A549 (cell line): ENCODE measurements at regions not wholly inside any gene's neighbourhood (a gene's known extent, or its start where the extent isn't known, plus 50 kb on each side); places are given as distances from the start of the nearest gene placed in this dataset.

ENCODE experiments used
- ATAC-seq, 2 experiments: fragments of 200-7000 bp in 1 of 2; fragments of >200 bp in 1 of 2; cut with Nextera tagmentation in 1 of 2; cut with Tn5 transposase in 1 of 2; 3 replicates each; pipeline versions ENCODE4 v1.8.0 to v1.9.1; 2018 to 2020; ENCODE audit warnings: mild to moderate bottlenecking in 1 of 2, moderate library complexity in 1 of 2
- CTCF ChIA-PET: fragments of 300-600 bp; sonication (Branson Sonifier 250); formaldehyde crosslinking; extraction: SDS; loops from one replicate; lab custom pipeline; 2021; ENCODE audit warnings: antibody characterized with exemption, inconsistent platforms; lab: Yijun Ruan, JAX
- POLR2A ChIA-PET: fragments of 350-600 bp; formaldehyde crosslinking; extraction: SDS; loops from one replicate; lab custom pipeline; 2021; ENCODE audit warnings: antibody characterized with exemption, inconsistent platforms; lab: Yijun Ruan, JAX
- DNase-seq, 2 experiments: peaks; one replicate each; pipeline versions ENCODE4 v3.0.0 to v3.0.0-alpha.2; 2011 to 2016; ENCODE audit warnings: low read depth in 1 of 2, low spot score in 1 of 2
- FAIRE-seq: peaks from 2 replicates; lab custom pipeline; 2011; peaks lifted over from hg19 to GRCh38; lab: Jason Lieb, UNC
- H3K27ac ChIP-seq, 2 experiments: fragments of >200 bp; sonication (Bioruptor Twin); formaldehyde crosslinking; 3 replicates each; pipeline ENCODE4 v1.5.1; 2016 to 2017
- H3K4me1 ChIP-seq: fragments of >200 bp; sonication (Bioruptor Twin); formaldehyde crosslinking; 3 replicates; pipeline ENCODE4 v1.6.1; 2016
- H3K4me2 ChIP-seq: fragments of >200 bp; sonication (Bioruptor Twin); formaldehyde crosslinking; 3 replicates; pipeline ENCODE4 v1.6.1; 2016
- H3K4me3 ChIP-seq: fragments of >200 bp; sonication (Bioruptor Twin); formaldehyde crosslinking; 3 replicates; pipeline ENCODE4 v1.5.1; 2016
- H3K9me3 ChIP-seq: fragments of >200 bp; sonication (Bioruptor Twin); formaldehyde crosslinking; 3 replicates; pipeline ENCODE4 v1.6.1; 2016
- CBX2 ChIP-seq: fragments of 200-600 bp; sonication (generic); IDR thresholded peaks from 2 replicates; pipeline ENCODE4 v1.6.1; 2016; ENCODE audit warnings: low read depth, mild to moderate bottlenecking, borderline replicate concordance
- CBX8 ChIP-seq: fragments of 200-600 bp; sonication (generic); IDR thresholded peaks from 2 replicates; pipeline ENCODE4 v1.6.1; 2016
- CEBPB ChIP-seq, 2 experiments: fragments of >200 bp in 1 of 2; sonication (Bioruptor Twin) in 1 of 2; formaldehyde crosslinking in 1 of 2; IDR thresholded peaks; 2 replicates each; pipeline ENCODE4 v1.6.1; 2012 to 2016
- CHD4 ChIP-seq: fragments of 200-600 bp; sonication (generic); IDR thresholded peaks from 2 replicates; pipeline ENCODE4 v1.6.1; 2016; ENCODE audit warnings: antibody characterized with exemption, mild to moderate bottlenecking, borderline replicate concordance
- CTCF ChIP-seq: fragments of >200 bp; sonication (Bioruptor Twin); formaldehyde crosslinking; IDR thresholded peaks from 3 replicates; pipeline ENCODE4 v1.5.1; 2016
- E2F6 ChIP-seq: IDR thresholded peaks from 2 replicates; pipeline ENCODE4 v1.6.1; 2012; ENCODE audit warnings: low read depth, borderline replicate concordance
- EHF ChIP-seq: fragments of 250-450 bp; sonication (Bioruptor Pico); IDR thresholded peaks from 2 replicates; pipeline ENCODE4 v1.5.0; 2020; ENCODE audit warnings: mild to moderate bottlenecking
- EP300 ChIP-seq, 2 experiments: fragments of >200 bp; sonication (Bioruptor Twin); formaldehyde crosslinking; IDR thresholded peaks; 2 replicates in 1 of 2; 3 replicates in 1 of 2; pipeline ENCODE4 v1.6.1; 2016 to 2017
- FOXS1 ChIP-seq: fragments of 250-450 bp; sonication (Bioruptor Pico); IDR thresholded peaks from 2 replicates; pipeline ENCODE4 v1.5.0; 2020; ENCODE audit warnings: mild to moderate bottlenecking, moderate library complexity
- HEYL ChIP-seq: fragments of 250-450 bp; sonication (Bioruptor Pico); IDR thresholded peaks from 2 replicates; pipeline ENCODE4 v1.8.0; 2021; ENCODE audit warnings: mild to moderate bottlenecking, moderate library complexity
- HOXB5 ChIP-seq: fragments of 250-450 bp; sonication (Bioruptor Pico); IDR thresholded peaks from 2 replicates; pipeline ENCODE4 v1.5.0; 2020; ENCODE audit warnings: mild to moderate bottlenecking, moderate library complexity
- JUNB ChIP-seq: fragments of >200 bp; sonication (Bioruptor Twin); formaldehyde crosslinking; IDR thresholded peaks from 2 replicates; pipeline ENCODE4 v1.6.1; 2016
- KDM1A ChIP-seq: fragments of 200-600 bp; sonication (generic); IDR thresholded peaks from 2 replicates; pipeline ENCODE4 v1.6.1; 2016; ENCODE audit warnings: low read depth, mild to moderate bottlenecking
- MAFK ChIP-seq: fragments of 450-650 bp; IDR thresholded peaks from 2 replicates; pipeline ENCODE4 v1.6.1; 2014; ENCODE audit not compliant: partially characterized antibody
- NPAS2 ChIP-seq: fragments of 250-450 bp; sonication (Bioruptor Pico); IDR thresholded peaks from 2 replicates; pipeline ENCODE4 v1.8.0; 2022; ENCODE audit warnings: mild to moderate bottlenecking, moderate library complexity, borderline replicate concordance
- NR3C1 ChIP-seq: fragments of >200 bp; sonication (Bioruptor Twin); formaldehyde crosslinking; IDR thresholded peaks from 3 replicates; pipeline ENCODE4 v1.6.1; 2017
- PHF8 ChIP-seq: fragments of 200-600 bp; sonication (generic); IDR thresholded peaks from 2 replicates; pipeline ENCODE4 v1.6.1; 2016; ENCODE audit warnings: low read depth, mild to moderate bottlenecking, antibody characterized with exemption, moderate library complexity, borderline replicate concordance
- POLR2A ChIP-seq: IDR thresholded peaks from 2 replicates; pipeline ENCODE4 v1.6.1; 2012; ENCODE audit warnings: mild to moderate bottlenecking, low read length
- POLR2AphosphoS2 ChIP-seq: conservative IDR thresholded peaks from 2 replicates; pipeline ENCODE4 v1.6.1; 2012; ENCODE audit warnings: low read length, improper control_type of control experiment, inconsistent platforms
- SMC3 ChIP-seq: fragments of >200 bp; sonication (Bioruptor Twin); formaldehyde crosslinking; IDR thresholded peaks from 3 replicates; pipeline ENCODE4 v1.6.1; 2018; ENCODE audit warnings: inconsistent platforms
- SREBF2 ChIP-seq: fragments of 450-650 bp; IDR thresholded peaks from 2 replicates; pipeline ENCODE4 v1.6.1; 2014; ENCODE audit warnings: mild to moderate bottlenecking, moderate library complexity
- ZSCAN20 ChIP-seq: fragments of 250-450 bp; sonication (Bioruptor Pico); IDR thresholded peaks from 2 replicates; pipeline ENCODE4 v1.8.0; 2022; ENCODE audit warnings: mild to moderate bottlenecking, moderate library complexity
- WGBS: methylation state at CpG from one replicate; pipeline ENCODE4 v1.1.6; 2017; ENCODE audit errors: missing lambda C conversion rate; 5-methylcytosine and 5-hydroxymethylcytosine counted together
- TF ChIP-seq, protein P1 (sequence below): fragments of 450-650 bp; IDR thresholded peaks from 2 replicates; pipeline ENCODE4 v1.6.1; 2014; ENCODE audit warnings: antibody characterized with exemption
- TF ChIP-seq, protein P2 (sequence below): IDR thresholded peaks from 2 replicates; pipeline ENCODE4 v1.6.1; 2012
- TF ChIP-seq, protein P3 (sequence below): fragments of >200 bp; sonication (Bioruptor Twin); formaldehyde crosslinking; IDR thresholded peaks from 2 replicates; pipeline ENCODE4 v1.6.1; 2016

DNA sequence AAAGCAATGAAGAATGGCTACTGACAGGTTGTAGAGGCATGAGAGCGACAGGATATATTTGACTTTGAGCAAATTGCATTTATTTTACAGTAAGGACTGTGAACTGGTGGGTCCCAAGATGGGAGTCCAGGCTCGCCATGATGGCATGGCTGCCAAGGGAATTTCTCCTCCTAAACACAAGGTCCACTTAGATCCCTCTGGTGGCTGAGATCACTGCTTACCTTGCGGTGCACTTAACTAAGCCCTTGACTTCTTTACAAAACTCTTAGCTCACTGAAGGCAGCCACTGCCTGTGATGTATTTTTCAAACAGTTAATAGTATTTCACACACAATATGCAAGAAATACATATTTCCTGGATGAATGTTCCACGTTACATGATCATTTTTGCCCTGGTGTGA is 50.3 kb upstream of the SORBS2 start:
- Histone ChIP-seq H3K4me2 (no peak overlapping the region), H3K9me3 (no peaks in the 10 kb centered on the region), H3K4me3 (no peak overlapping the region), H3K27ac (no peak overlapping the region), H3K4me1 (no peaks in the 10 kb centered on the region)
- DNase-seq (no peak), FAIRE-seq (no peak), ATAC-seq (no peak)
- ChIA-PET CTCF (no interaction called here), POLR2A (no interaction called here)
- TF ChIP-seq POLR2AphosphoS2, result no peak
- no peak for TF ChIP-seq CBX2
- TF ChIP-seq, protein P1, sequence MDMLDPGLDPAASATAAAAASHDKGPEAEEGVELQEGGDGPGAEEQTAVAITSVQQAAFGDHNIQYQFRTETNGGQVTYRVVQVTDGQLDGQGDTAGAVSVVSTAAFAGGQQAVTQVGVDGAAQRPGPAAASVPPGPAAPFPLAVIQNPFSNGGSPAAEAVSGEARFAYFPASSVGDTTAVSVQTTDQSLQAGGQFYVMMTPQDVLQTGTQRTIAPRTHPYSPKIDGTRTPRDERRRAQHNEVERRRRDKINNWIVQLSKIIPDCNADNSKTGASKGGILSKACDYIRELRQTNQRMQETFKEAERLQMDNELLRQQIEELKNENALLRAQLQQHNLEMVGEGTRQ, result no peak
- TF ChIP-seq EP300 (IDR thresholded peaks at IDR 0.05), result no peak
- no peak for TF ChIP-seq FOXS1 (CRISPR knock-in tag)
- TF ChIP-seq POLR2A, result no peak
- no peak for TF ChIP-seq E2F6
- TF ChIP-seq, protein P2, sequence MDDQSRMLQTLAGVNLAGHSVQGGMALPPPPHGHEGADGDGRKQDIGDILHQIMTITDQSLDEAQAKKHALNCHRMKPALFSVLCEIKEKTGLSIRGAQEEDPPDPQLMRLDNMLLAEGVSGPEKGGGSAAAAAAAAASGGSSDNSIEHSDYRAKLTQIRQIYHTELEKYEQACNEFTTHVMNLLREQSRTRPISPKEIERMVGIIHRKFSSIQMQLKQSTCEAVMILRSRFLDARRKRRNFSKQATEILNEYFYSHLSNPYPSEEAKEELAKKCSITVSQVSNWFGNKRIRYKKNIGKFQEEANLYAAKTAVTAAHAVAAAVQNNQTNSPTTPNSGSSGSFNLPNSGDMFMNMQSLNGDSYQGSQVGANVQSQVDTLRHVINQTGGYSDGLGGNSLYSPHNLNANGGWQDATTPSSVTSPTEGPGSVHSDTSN, result no peak
- TF ChIP-seq CTCF, result no peak
- TF ChIP-seq ZSCAN20 (CRISPR knock-in tag), result no peak
- no peak for TF ChIP-seq SMC3
- TF ChIP-seq NR3C1, result no peak
- no peak for TF ChIP-seq NPAS2 (CRISPR knock-in tag)
- TF ChIP-seq, protein P3, sequence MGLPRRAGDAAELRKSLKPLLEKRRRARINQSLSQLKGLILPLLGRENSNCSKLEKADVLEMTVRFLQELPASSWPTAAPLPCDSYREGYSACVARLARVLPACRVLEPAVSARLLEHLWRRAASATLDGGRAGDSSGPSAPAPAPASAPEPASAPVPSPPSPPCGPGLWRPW, result no peak
- no peak for TF ChIP-seq EHF
- no peak for TF ChIP-seq PHF8
- no peak for TF ChIP-seq CHD4
- no peak for TF ChIP-seq CEBPB (IDR thresholded peaks at IDR 0.05)
- no peak for TF ChIP-seq MAFK
- WGBS, result 86% methylated on average over 4 of the region's 4 CpGs

DNA sequence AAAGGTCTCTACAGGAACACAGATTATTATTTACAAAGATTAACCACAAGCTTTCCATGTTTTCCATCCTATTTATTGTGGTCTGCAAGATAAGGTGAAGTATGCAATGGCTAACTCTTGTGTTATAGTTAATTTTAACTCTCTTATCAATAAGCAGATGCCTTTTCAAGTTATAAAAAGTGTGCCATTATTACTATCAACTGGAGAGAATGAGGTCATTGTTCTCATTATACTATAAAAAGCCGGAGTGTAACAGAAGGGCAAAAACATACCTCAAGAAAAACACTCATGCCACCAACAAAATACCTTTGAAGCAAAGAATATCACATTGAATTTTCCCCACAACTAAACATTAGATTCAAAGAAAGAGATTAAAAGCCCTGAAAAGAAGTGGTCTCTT is 52.0 kb upstream of the SORBS2 start:
- no peaks in the 10 kb centered on the region for H3K9me3 ChIP-seq
- no peaks in the 10 kb centered on the region for H3K4me1 ChIP-seq
- ChIA-PET POLR2A (no interaction called here), CTCF (no interaction called here)
- WGBS, result 90% methylated on average over 1 of the region's 1 CpG
- H3K4me2 ChIP-seq, result no peak overlapping the region
- ATAC-seq (no peak), DNase-seq (no peak), FAIRE-seq (no peak)
- H3K4me3 ChIP-seq, result no peak overlapping the region
- TF ChIP-seq KDM1A (no peak), HEYL (CRISPR knock-in tag) (no peak), SREBF2 (no peak), CBX8 (no peak)
- H3K27ac ChIP-seq, result no peak overlapping the region

GRCh38 chr4:185865901-185866328 is 53.9 kb upstream of the SORBS2 start:
- Histone ChIP-seq H3K4me3 (no peak overlapping the region), H3K4me2 (no peak overlapping the region), H3K4me1 (no peaks in the 10 kb centered on the region), H3K9me3 (no peaks in the 10 kb centered on the region), H3K27ac (no peak overlapping the region)
- 72% methylated on average over 4 of the region's 4 CpGs for WGBS
- no peak for TF ChIP-seq NPAS2 (CRISPR knock-in tag)
- no peak for TF ChIP-seq NR3C1
- no peak for TF ChIP-seq HOXB5
- no peak for TF ChIP-seq POLR2AphosphoS2
- TF ChIP-seq CTCF, result no peak
- TF ChIP-seq JUNB, result no peak
- TF ChIP-seq E2F6, result no peak
- no peak for DNase-seq
- no peak for ATAC-seq
- POLR2A ChIA-PET, result no interaction called here
- CTCF ChIA-PET, result no interaction called here
- FAIRE-seq, result no peak
